MM.1S (cell line): ENCODE measurements at regions not wholly inside any gene's neighbourhood (a gene's known extent, or its start where the extent isn't known, plus 50 kb on each side); places are given as distances from the start of the nearest gene placed in this dataset.

ENCODE experiments used
- DNase-seq: peaks from one replicate; pipeline ENCODE4 v3.0.0-alpha.2; 2015
- H2AFZ ChIP-seq: fragments of 300-600 bp; sonication (generic); 2 replicates; pipeline ENCODE4 v1.6.0; 2016; ENCODE audit warnings: antibody characterized with exemption, low read length
- H3F3A ChIP-seq: fragments of 300-600 bp; sonication (generic); 2 replicates; pipeline ENCODE4 v1.6.1; 2016; ENCODE audit warnings: mild to moderate bottlenecking, antibody characterized with exemption, low read length, moderate library complexity, mixed read lengths; ENCODE audit not compliant: insufficient read depth
- H3K27ac ChIP-seq: fragments of 300-600 bp; sonication (generic); 2 replicates; pipeline ENCODE4 v1.5.1; 2016; ENCODE audit warnings: mild to moderate bottlenecking, low read length
- H3K27me3 ChIP-seq: fragments of 300-600 bp; sonication (generic); replicated peaks from 2 replicates; pipeline ENCODE4 v1.6.0; 2016; ENCODE audit warnings: low read length; ENCODE audit not compliant: insufficient read depth
- H3K36me3 ChIP-seq: fragments of 300-600 bp; sonication (generic); replicated peaks from 2 replicates; pipeline ENCODE4 v1.6.1; 2016; ENCODE audit warnings: mild to moderate bottlenecking, low read length, mixed read lengths; ENCODE audit not compliant: insufficient read depth
- H3K4me1 ChIP-seq: fragments of 300-600 bp; sonication (generic); 2 replicates; pipeline ENCODE4 v1.6.1; 2016; ENCODE audit warnings: low read length, mixed read lengths
- H3K4me2 ChIP-seq: fragments of 300-600 bp; sonication (generic); 2 replicates; pipeline ENCODE4 v1.6.0; 2016; ENCODE audit warnings: low read depth, low read length
- H3K4me3 ChIP-seq: fragments of 300-600 bp; sonication (generic); 2 replicates; pipeline ENCODE4 v1.5.1; 2016; ENCODE audit warnings: low read length, mixed read lengths
- H3K79me2 ChIP-seq: fragments of 300-600 bp; sonication (generic); 2 replicates; pipeline ENCODE4 v1.6.1; 2016; ENCODE audit warnings: mixed run types, low read length, mixed read lengths
- H3K9ac ChIP-seq: fragments of 300-600 bp; sonication (generic); 2 replicates; pipeline ENCODE4 v1.6.1; 2016; ENCODE audit warnings: low read length, mixed read lengths
- H3K9me2 ChIP-seq: fragments of 300-600 bp; sonication (generic); replicated peaks from 2 replicates; pipeline ENCODE4 v1.6.1; 2016; ENCODE audit warnings: mild to moderate bottlenecking, low read length, mixed read lengths; ENCODE audit not compliant: insufficient read depth
- H3K9me3 ChIP-seq: fragments of 300-600 bp; sonication (generic); replicated peaks from 2 replicates; pipeline ENCODE4 v1.6.1; 2016; ENCODE audit warnings: mild to moderate bottlenecking, low read length, mixed read lengths; ENCODE audit not compliant: insufficient read depth
- H4K20me1 ChIP-seq: fragments of 300-600 bp; sonication (generic); 2 replicates; pipeline ENCODE4 v1.6.1; 2016; ENCODE audit warnings: mild to moderate bottlenecking, low read length, moderate library complexity, mixed read lengths; ENCODE audit not compliant: insufficient read depth
- EZH2 ChIP-seq: fragments of 300-600 bp; sonication (generic); optimal IDR thresholded peaks from 2 replicates; pipeline ENCODE3; 2017; ENCODE audit warnings: low read depth, mild to moderate bottlenecking, antibody characterized with exemption, low read length, mixed read lengths
- EZH2phosphoT487 ChIP-seq: fragments of 300-600 bp; sonication (generic); IDR thresholded peaks from 2 replicates; pipeline ENCODE4 v1.6.1; 2018; ENCODE audit warnings: antibody characterized with exemption, low read length
- TF ChIP-seq, protein P1 (sequence below): fragments of 300-600 bp; sonication (generic); IDR thresholded peaks from 2 replicates; pipeline ENCODE4 v1.5.1; 2016; ENCODE audit warnings: antibody characterized with exemption, low read length, mixed read lengths

DNA sequence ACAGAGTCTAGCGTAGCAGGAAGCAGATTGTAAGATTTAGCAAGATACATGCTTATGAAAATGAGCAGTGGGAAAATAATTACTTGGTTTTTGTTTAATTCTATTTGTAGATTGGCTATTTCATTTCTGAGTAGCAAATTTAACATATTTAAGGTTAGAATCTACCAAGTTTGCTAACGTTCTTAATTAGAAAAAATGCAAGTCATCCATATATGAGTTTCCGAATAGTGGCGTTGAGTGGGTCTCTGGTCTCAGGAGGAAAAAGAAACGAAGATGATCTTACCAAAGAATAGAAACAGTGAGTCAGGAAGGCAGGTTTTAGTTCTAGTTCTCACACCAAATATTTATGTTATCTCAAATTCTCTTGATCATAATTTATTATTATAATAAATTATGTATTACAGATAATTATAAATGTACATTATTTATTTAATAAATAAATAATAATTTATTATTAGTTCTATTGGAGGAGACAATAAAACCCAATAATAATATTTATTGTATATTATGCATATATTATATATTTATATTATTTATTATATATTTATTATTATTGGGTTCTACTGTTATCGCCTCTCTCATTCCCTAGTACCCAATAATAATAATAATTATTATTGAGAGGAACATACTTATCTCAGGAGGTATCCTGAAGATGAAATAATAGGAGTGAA is 194.3 kb upstream of the PITRM1 start:
- H3K9me3 ChIP-seq = no peaks in the 10 kb centered on the region
- H4K20me1 ChIP-seq = no peaks in the 10 kb centered on the region
- H3K79me2 ChIP-seq = no peaks in the 10 kb centered on the region
- H3K27me3 ChIP-seq = no peaks in the 10 kb centered on the region
- no peak overlapping the region for H3K27ac ChIP-seq
- H3K9ac ChIP-seq = no peak overlapping the region
- H3K4me1 ChIP-seq = no peaks in the 10 kb centered on the region
- no peaks in the 10 kb centered on the region for H3F3A ChIP-seq
- H3K9me2 ChIP-seq = no peaks in the 10 kb centered on the region
- no peak overlapping the region for H3K4me3 ChIP-seq
- no peaks in the 10 kb centered on the region for H3K36me3 ChIP-seq
- no peak overlapping the region for H2AFZ ChIP-seq
- TF ChIP-seq EZH2phosphoT487 (no peak), EZH2 (no peak)
- TF ChIP-seq, protein P1, sequence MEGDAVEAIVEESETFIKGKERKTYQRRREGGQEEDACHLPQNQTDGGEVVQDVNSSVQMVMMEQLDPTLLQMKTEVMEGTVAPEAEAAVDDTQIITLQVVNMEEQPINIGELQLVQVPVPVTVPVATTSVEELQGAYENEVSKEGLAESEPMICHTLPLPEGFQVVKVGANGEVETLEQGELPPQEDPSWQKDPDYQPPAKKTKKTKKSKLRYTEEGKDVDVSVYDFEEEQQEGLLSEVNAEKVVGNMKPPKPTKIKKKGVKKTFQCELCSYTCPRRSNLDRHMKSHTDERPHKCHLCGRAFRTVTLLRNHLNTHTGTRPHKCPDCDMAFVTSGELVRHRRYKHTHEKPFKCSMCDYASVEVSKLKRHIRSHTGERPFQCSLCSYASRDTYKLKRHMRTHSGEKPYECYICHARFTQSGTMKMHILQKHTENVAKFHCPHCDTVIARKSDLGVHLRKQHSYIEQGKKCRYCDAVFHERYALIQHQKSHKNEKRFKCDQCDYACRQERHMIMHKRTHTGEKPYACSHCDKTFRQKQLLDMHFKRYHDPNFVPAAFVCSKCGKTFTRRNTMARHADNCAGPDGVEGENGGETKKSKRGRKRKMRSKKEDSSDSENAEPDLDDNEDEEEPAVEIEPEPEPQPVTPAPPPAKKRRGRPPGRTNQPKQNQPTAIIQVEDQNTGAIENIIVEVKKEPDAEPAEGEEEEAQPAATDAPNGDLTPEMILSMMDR = no peak
- no peak for DNase-seq
- no peak overlapping the region for H3K4me2 ChIP-seq

DNA sequence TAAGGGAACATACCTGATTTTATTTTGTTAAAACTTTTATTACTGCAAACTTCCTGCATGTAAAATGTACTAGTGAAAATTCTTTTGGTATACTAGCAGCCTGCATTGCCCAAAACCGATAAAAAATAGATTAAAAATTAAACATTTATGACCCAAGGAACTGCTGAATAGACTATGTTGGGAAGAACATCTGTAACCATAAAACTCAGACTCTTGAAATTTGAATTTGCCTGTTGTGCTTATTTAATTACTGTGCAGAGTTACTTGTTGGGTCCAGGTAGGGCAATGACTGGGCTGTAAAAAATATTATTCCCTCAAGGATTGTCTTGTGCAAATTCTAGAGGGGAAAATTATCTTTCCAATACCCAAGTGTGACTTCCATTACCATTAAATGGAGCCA is 193.5 kb upstream of the PITRM1 start:
- Histone ChIP-seq H3F3A (no peaks in the 10 kb centered on the region), H3K79me2 (no peaks in the 10 kb centered on the region), H4K20me1 (no peaks in the 10 kb centered on the region), H3K4me1 (no peaks in the 10 kb centered on the region), H3K4me3 (no peak overlapping the region), H2AFZ (no peak overlapping the region), H3K27me3 (no peaks in the 10 kb centered on the region), H3K9me2 (no peaks in the 10 kb centered on the region), H3K9me3 (no peaks in the 10 kb centered on the region), H3K4me2 (no peak overlapping the region), H3K9ac (no peak overlapping the region), H3K36me3 (no peaks in the 10 kb centered on the region), H3K27ac (no peak overlapping the region)
- TF ChIP-seq, protein P1 = no peak
- TF ChIP-seq EZH2 (no peak), EZH2phosphoT487 (no peak)
- DNase-seq = no peak

DNA sequence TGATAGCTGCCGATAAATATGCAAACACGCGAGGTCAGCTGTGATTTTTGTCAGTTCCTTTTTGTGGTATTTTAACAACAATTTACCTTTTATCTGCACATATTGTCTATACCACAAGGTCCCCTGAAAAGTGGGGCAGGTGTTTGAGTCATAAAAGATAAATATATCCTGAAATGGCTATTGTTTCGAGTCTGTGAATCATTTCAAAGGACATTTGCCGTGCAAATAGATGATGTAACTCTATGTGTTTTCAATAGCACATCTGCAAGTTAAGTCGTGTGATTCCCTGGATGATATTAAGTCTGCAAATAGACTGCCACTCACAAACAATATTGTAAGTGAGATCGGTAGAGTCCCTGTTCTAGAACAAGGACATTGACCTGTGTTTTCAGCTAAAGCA is 193.0 kb upstream of the PITRM1 start:
- no peak overlapping the region for H3K27ac ChIP-seq
- no peaks in the 10 kb centered on the region for H4K20me1 ChIP-seq
- no peaks in the 10 kb centered on the region for H3K36me3 ChIP-seq
- no peaks in the 10 kb centered on the region for H3K27me3 ChIP-seq
- TF ChIP-seq, protein P1 = no peak
- TF ChIP-seq EZH2 (no peak), EZH2phosphoT487 (no peak)
- no peaks in the 10 kb centered on the region for H3K9me3 ChIP-seq
- H3K79me2 ChIP-seq = no peaks in the 10 kb centered on the region
- no peaks in the 10 kb centered on the region for H3K4me1 ChIP-seq
- no peak overlapping the region for H3K9ac ChIP-seq
- H3K9me2 ChIP-seq = no peaks in the 10 kb centered on the region
- no peak overlapping the region for H2AFZ ChIP-seq
- no peak overlapping the region for H3K4me3 ChIP-seq
- H3K4me2 ChIP-seq = no peak overlapping the region
- no peak for DNase-seq
- H3F3A ChIP-seq = no peaks in the 10 kb centered on the region
